Duodenal mucosa (tissue), 2 donors: ENCODE measurements at regions not wholly inside any gene's neighbourhood (a gene's known extent, or its start where the extent isn't known, plus 50 kb on each side); places are given as distances from the start of the nearest gene placed in this dataset.

Experiments
- H3K27ac ChIP-seq: one replicate; pipeline ENCODE4 v1.7.0; 2013; ENCODE audit warnings: low read depth, low read length
- H3K27me3 ChIP-seq, 2 donors: one replicate each; pipeline ENCODE4 v1.7.0; 2013; ENCODE audit warnings: low read length in 2 of 2, control low read depth in 1 of 2; ENCODE audit not compliant: insufficient read depth in 2 of 2, control insufficient read depth in 1 of 2
- H3K36me3 ChIP-seq, 2 donors: one replicate each; pipeline ENCODE4 v1.7.0; 2013; ENCODE audit warnings: low read length in 2 of 2, control low read depth in 1 of 2; ENCODE audit not compliant: insufficient read depth in 2 of 2, control insufficient read depth in 1 of 2
- H3K4me1 ChIP-seq, 2 donors: one replicate each; pipeline ENCODE4 v1.7.0; 2013; ENCODE audit warnings: low read length in 2 of 2, control low read depth in 1 of 2; ENCODE audit not compliant: insufficient read depth in 2 of 2, control insufficient read depth in 1 of 2
- H3K4me3 ChIP-seq, 2 donors: one replicate each; pipeline ENCODE4 v1.7.0; 2013; ENCODE audit warnings: low read length in 2 of 2, low read depth in 1 of 2
- H3K9ac ChIP-seq, 2 donors: one replicate each; pipeline ENCODE4 v1.7.0; 2013; ENCODE audit warnings: low read length in 2 of 2, low read depth in 1 of 2
- H3K9me3 ChIP-seq, 2 donors: one replicate each; pipeline ENCODE4 v1.7.0; 2013; ENCODE audit warnings: low read length in 2 of 2, control low read depth in 1 of 2; ENCODE audit not compliant: control insufficient read depth in 1 of 2

GRCh38 chr16:88282564-88283395, 100.0 kb upstream of the ZNF469 start:
- Histone ChIP-seq H3K4me3 (peak overlapping the region in 1 of 2 donors; percentile 28), H3K4me1 (peaks cover 11 to 13% of the 10 kb centered on the region in 2 donors), H3K9ac (no peak overlapping the region), H3K27me3 (no peaks in the 10 kb centered on the region), H3K9me3 (peaks cover 24 to 35% of the 10 kb centered on the region in 2 donors), H3K36me3 (no peaks in the 10 kb centered on the region), H3K27ac (no peak overlapping the region)

GRCh38 chr16:88283596-88283995, 99.2 kb upstream of the ZNF469 start:
- H3K27me3 ChIP-seq, result no peaks in the 10 kb centered on the region
- H3K4me3 ChIP-seq, result no peak overlapping the region
- H3K9ac ChIP-seq, result no peak overlapping the region
- peaks cover 11 to 13% of the 10 kb centered on the region in 2 donors for H3K4me1 ChIP-seq
- H3K27ac ChIP-seq, result no peak overlapping the region
- peaks cover 24 to 36% of the 10 kb centered on the region in 2 donors for H3K9me3 ChIP-seq
- H3K36me3 ChIP-seq, result no peaks in the 10 kb centered on the region

GRCh38 chr16:88284101-88284500, 98.7 kb upstream of the ZNF469 start:
- no peaks in the 10 kb centered on the region for H3K36me3 ChIP-seq
- no peak overlapping the region for H3K9ac ChIP-seq
- peaks cover 29 to 36% of the 10 kb centered on the region in 2 donors for H3K9me3 ChIP-seq
- no peak overlapping the region for H3K4me3 ChIP-seq
- no peaks in the 10 kb centered on the region for H3K27me3 ChIP-seq
- H3K27ac ChIP-seq, result no peak overlapping the region
- H3K4me1 ChIP-seq, result peaks cover 11 to 13% of the 10 kb centered on the region in 2 donors

- peaks cover 11 to 13% of the 10 kb centered on the region in 2 donors for H3K4me1 ChIP-seq
- no peaks in the 10 kb centered on the region for H3K27me3 ChIP-seq
- H3K27ac ChIP-seq, result no peak overlapping the region
- H3K36me3 ChIP-seq, result no peaks in the 10 kb centered on the region
- H3K4me3 ChIP-seq, result no peak overlapping the region
- no peak overlapping the region for H3K9ac ChIP-seq
- peaks cover 31 to 32% of the 10 kb centered on the region in 2 donors for H3K9me3 ChIP-seq
Measured at GRCh38 chr16:88284626-88285513, 97.9 kb upstream of the ZNF469 start.

- peaks cover 11 to 13% of the 10 kb centered on the region in 2 donors for H3K4me1 ChIP-seq
- no peak overlapping the region for H3K4me3 ChIP-seq
- H3K27me3 ChIP-seq, result no peaks in the 10 kb centered on the region
- no peaks in the 10 kb centered on the region for H3K36me3 ChIP-seq
- no peak overlapping the region for H3K9ac ChIP-seq
- H3K27ac ChIP-seq, result no peak overlapping the region
- H3K9me3 ChIP-seq, result peaks cover 26 to 27% of the 10 kb centered on the region in 2 donors
Measured at GRCh38 chr16:88285514-88285822, 97.3 kb upstream of the ZNF469 start.

- no peak overlapping the region for H3K9ac ChIP-seq
- no peaks in the 10 kb centered on the region for H3K27me3 ChIP-seq
- no peak overlapping the region for H3K4me3 ChIP-seq
- H3K4me1 ChIP-seq, result peaks cover 11 to 13% of the 10 kb centered on the region in 2 donors
- H3K36me3 ChIP-seq, result no peaks in the 10 kb centered on the region
- H3K27ac ChIP-seq, result no peak overlapping the region
- peaks cover 21 to 24% of the 10 kb centered on the region in 2 donors for H3K9me3 ChIP-seq
Measured at GRCh38 chr16:88286301-88286923, 96.3 kb upstream of the ZNF469 start.

- H3K9ac ChIP-seq, result no peak overlapping the region
- no peaks in the 10 kb centered on the region for H3K36me3 ChIP-seq
- peaks cover 7 to 10% of the 10 kb centered on the region in 2 donors for H3K4me1 ChIP-seq
- no peaks in the 10 kb centered on the region for H3K27me3 ChIP-seq
- H3K27ac ChIP-seq, result no peak overlapping the region
- H3K4me3 ChIP-seq, result no peak overlapping the region
- H3K9me3 ChIP-seq, result peaks cover 21 to 24% of the 10 kb centered on the region in 2 donors
Measured at GRCh38 chr16:88287219-88287618, 95.5 kb upstream of the ZNF469 start.

- no peak overlapping the region for H3K4me3 ChIP-seq
- no peak overlapping the region for H3K27ac ChIP-seq
- no peaks in the 10 kb centered on the region for H3K4me1 ChIP-seq
- no peaks in the 10 kb centered on the region for H3K27me3 ChIP-seq
- H3K36me3 ChIP-seq, result no peaks in the 10 kb centered on the region
- H3K9ac ChIP-seq, result no peak overlapping the region
- H3K9me3 ChIP-seq, result peaks cover 21 to 24% of the 10 kb centered on the region in 2 donors
Measured at GRCh38 chr16:88288303-88288702, 94.5 kb upstream of the ZNF469 start.

- Histone ChIP-seq H3K9ac (no peak overlapping the region), H3K27ac (no peak overlapping the region), H3K27me3 (no peaks in the 10 kb centered on the region), H3K4me1 (no peaks in the 10 kb centered on the region), H3K36me3 (no peaks in the 10 kb centered on the region), H3K9me3 (peaks cover 21 to 24% of the 10 kb centered on the region in 2 donors), H3K4me3 (no peak overlapping the region)
Measured at GRCh38 chr16:88289001-88289400, 93.8 kb upstream of the ZNF469 start.

- H3K36me3 ChIP-seq, result no peaks in the 10 kb centered on the region
- no peaks in the 10 kb centered on the region for H3K4me1 ChIP-seq
- peaks cover 21 to 24% of the 10 kb centered on the region in 2 donors for H3K9me3 ChIP-seq
- no peak overlapping the region for H3K27ac ChIP-seq
- H3K27me3 ChIP-seq, result no peaks in the 10 kb centered on the region
- no peak overlapping the region for H3K4me3 ChIP-seq
- H3K9ac ChIP-seq, result no peak overlapping the region
Measured at GRCh38 chr16:88289561-88289960, 93.2 kb upstream of the ZNF469 start.
